ENCODE measurements at regions not wholly inside any gene's neighbourhood (a gene's known extent, or its start where the extent isn't known, plus 50 kb on each side); places are given as distances from the start of the nearest gene placed in this dataset.

DNA sequence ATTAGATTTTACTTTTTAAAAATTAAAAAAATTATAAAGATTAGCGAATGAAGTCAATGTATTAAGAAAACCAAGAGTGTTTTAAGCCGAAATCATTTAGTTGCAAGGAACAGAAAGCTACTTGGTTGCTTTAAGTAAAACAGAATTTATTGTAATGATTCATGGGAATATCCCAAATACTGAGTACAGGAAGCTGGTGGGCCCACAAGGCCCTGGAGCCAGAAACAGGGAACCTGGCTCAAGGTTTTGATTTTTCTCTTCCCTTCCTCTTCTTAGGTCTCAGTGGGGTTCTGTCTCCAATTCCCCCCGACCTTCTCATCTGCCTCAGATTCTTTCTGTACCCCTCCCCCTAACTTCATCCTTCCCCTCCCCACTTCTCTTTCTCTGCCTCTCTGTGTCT, 229.0 kb downstream of the TLE3 start:
- TF ChIP-seq POLR2AphosphoS5 (IDR thresholded peaks at IDR 0.05) (no peak), CTCF (IDR thresholded peaks at IDR 0.05) (no peak)
